WI38 (cell line): ENCODE measurements at regions not wholly inside any gene's neighbourhood (a gene's known extent, or its start where the extent isn't known, plus 50 kb on each side); places are given as distances from the start of the nearest gene placed in this dataset.

Source experiments
- H3K4me3 ChIP-seq: 2 replicates; pipeline ENCODE4 v1.5.1; 2011; ENCODE audit warnings: low read depth, mild to moderate bottlenecking, control low read depth, low read length
- CTCF ChIP-seq: IDR thresholded peaks from 2 replicates; pipeline ENCODE4 v1.5.1; 2012; ENCODE audit warnings: low read depth, mild to moderate bottlenecking, control low read depth, low read length

GRCh38 chrX:45980726-45981125 lies 564.5 kb downstream of the ZNF674 start:
- H3K4me3 ChIP-seq: no peak overlapping the region
- no peak for TF ChIP-seq CTCF

- H3K4me3 ChIP-seq: no peak overlapping the region
- TF ChIP-seq CTCF: no peak
Observed at GRCh38 chrX:45975633-45976032, 569.6 kb downstream of the ZNF674 start.

GRCh38 chrX:45972636-45973035 lies 572.6 kb downstream of the ZNF674 start:
- H3K4me3 ChIP-seq: no peak overlapping the region
- no peak for TF ChIP-seq CTCF

- TF ChIP-seq CTCF: no peak
- no peak overlapping the region for H3K4me3 ChIP-seq
Observed at GRCh38 chrX:45959567-45959966, 585.7 kb downstream of the ZNF674 start.

GRCh38 chrX:45956191-45956870 lies 588.9 kb downstream of the ZNF674 start:
- H3K4me3 ChIP-seq: no peak overlapping the region
- TF ChIP-seq CTCF: no peak

- no peak for TF ChIP-seq CTCF
- no peak overlapping the region for H3K4me3 ChIP-seq
Observed at GRCh38 chrX:45955661-45956060, 589.6 kb downstream of the ZNF674 start.

GRCh38 chrX:45954026-45954425 lies 591.2 kb downstream of the ZNF674 start:
- TF ChIP-seq CTCF: no peak
- no peak overlapping the region for H3K4me3 ChIP-seq
